ENCODE measurements at regions not wholly inside any gene's neighbourhood (a gene's known extent, or its start where the extent isn't known, plus 50 kb on each side); places are given as distances from the start of the nearest gene placed in this dataset.

DNA sequence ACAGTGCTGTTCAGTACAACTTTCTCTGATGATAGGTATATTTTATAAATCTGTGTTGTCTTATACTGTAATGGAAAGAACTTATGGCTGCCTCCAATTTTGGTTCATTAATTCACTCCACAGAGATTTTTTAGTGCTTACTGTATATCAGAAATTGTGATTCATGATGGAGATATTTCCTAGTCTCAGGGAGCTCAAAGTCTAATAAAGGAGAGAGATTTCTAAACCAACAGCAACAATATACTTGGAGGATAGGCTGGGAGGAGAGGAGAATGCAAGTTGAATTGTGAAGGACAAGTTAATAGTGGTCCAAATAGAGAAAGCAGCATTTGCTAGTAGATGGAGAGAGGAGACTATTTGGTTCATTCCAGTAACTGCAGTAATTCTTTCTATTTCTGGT lies 63.5 kb downstream of the TANC2 start:
- TF ChIP-seq ZNF384 (IDR thresholded peaks at IDR 0.05; ENCODE audit: low read depth, low read length): no peak
- no peak for TF ChIP-seq NCOA2 (IDR thresholded peaks at IDR 0.05; ENCODE audit: partially characterized antibody in 2 of 2)
- TF ChIP-seq, protein P1, sequence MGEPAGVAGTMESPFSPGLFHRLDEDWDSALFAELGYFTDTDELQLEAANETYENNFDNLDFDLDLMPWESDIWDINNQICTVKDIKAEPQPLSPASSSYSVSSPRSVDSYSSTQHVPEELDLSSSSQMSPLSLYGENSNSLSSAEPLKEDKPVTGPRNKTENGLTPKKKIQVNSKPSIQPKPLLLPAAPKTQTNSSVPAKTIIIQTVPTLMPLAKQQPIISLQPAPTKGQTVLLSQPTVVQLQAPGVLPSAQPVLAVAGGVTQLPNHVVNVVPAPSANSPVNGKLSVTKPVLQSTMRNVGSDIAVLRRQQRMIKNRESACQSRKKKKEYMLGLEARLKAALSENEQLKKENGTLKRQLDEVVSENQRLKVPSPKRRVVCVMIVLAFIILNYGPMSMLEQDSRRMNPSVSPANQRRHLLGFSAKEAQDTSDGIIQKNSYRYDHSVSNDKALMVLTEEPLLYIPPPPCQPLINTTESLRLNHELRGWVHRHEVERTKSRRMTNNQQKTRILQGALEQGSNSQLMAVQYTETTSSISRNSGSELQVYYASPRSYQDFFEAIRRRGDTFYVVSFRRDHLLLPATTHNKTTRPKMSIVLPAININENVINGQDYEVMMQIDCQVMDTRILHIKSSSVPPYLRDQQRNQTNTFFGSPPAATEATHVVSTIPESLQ (CRISPR knock-in tag; IDR thresholded peaks at IDR 0.05): no peak
- no peak for TF ChIP-seq CTCF (IDR thresholded peaks at IDR 0.05 in 2 of 3, conservative IDR thresholded peaks at IDR 0.05 in 1 of 3; ENCODE audit: insufficient read depth in 2 of 3, low read depth in 1 of 3, low read length in 3 of 3)
- no peak for TF ChIP-seq TEAD2 (tag; IDR thresholded peaks at IDR 0.05)
- TF ChIP-seq RB1 (IDR thresholded peaks at IDR 0.05; ENCODE audit: low read depth): no peak
- no peak for TF ChIP-seq POLR2A (conservative IDR thresholded peaks at IDR 0.05)
- no peak for TF ChIP-seq NFIC (IDR thresholded peaks at IDR 0.05)
- no peak for TF ChIP-seq ZFX (CRISPR knock-in tag; IDR thresholded peaks at IDR 0.05)
- TF ChIP-seq, protein P2, sequence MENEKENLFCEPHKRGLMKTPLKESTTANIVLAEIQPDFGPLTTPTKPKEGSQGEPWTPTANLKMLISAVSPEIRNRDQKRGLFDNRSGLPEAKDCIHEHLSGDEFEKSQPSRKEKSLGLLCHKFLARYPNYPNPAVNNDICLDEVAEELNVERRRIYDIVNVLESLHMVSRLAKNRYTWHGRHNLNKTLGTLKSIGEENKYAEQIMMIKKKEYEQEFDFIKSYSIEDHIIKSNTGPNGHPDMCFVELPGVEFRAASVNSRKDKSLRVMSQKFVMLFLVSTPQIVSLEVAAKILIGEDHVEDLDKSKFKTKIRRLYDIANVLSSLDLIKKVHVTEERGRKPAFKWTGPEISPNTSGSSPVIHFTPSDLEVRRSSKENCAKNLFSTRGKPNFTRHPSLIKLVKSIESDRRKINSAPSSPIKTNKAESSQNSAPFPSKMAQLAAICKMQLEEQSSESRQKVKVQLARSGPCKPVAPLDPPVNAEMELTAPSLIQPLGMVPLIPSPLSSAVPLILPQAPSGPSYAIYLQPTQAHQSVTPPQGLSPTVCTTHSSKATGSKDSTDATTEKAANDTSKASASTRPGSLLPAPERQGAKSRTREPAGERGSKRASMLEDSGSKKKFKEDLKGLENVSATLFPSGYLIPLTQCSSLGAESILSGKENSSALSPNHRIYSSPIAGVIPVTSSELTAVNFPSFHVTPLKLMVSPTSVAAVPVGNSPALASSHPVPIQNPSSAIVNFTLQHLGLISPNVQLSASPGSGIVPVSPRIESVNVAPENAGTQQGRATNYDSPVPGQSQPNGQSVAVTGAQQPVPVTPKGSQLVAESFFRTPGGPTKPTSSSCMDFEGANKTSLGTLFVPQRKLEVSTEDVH (IDR thresholded peaks at IDR 0.05; ENCODE audit: low read depth, partially characterized antibody): no peak
